ENCODE measurements at regions not wholly inside any gene's neighbourhood (a gene's known extent, or its start where the extent isn't known, plus 50 kb on each side); places are given as distances from the start of the nearest gene placed in this dataset.

- Mint-ChIP-seq H3K4me3 (no peak overlapping the region), H3K9me3 (no peaks in the 10 kb centered on the region), H3K36me3 (ENCODE audit: low read depth) (no peaks in the 10 kb centered on the region), H3K4me1 (ENCODE audit: low read depth) (no peaks in the 10 kb centered on the region), H3K27me3 (ENCODE audit: low read depth) (no peaks in the 10 kb centered on the region), H3K27ac (no peak overlapping the region)
Measured at GRCh38 chr9:73577848-73578247, 426.2 kb downstream of the ANXA1 start.

GRCh38 chr9:73579823-73580222 lies 428.2 kb downstream of the ANXA1 start:
- no peak overlapping the region for H3K4me3 Mint-ChIP-seq
- H3K4me1 Mint-ChIP-seq (ENCODE audit: low read depth), result no peaks in the 10 kb centered on the region
- H3K27ac Mint-ChIP-seq, result no peak overlapping the region
- no peaks in the 10 kb centered on the region for H3K36me3 Mint-ChIP-seq (ENCODE audit: low read depth)
- no peaks in the 10 kb centered on the region for H3K27me3 Mint-ChIP-seq (ENCODE audit: low read depth)
- no peaks in the 10 kb centered on the region for H3K9me3 Mint-ChIP-seq

GRCh38 chr9:73583576-73583975 lies 431.9 kb downstream of the ANXA1 start:
- no peaks in the 10 kb centered on the region for H3K9me3 Mint-ChIP-seq
- H3K27ac Mint-ChIP-seq, result no peak overlapping the region
- no peaks in the 10 kb centered on the region for H3K27me3 Mint-ChIP-seq (ENCODE audit: low read depth)

GRCh38 chr9:73595036-73595545 lies 443.4 kb downstream of the ANXA1 start:
- Mint-ChIP-seq H3K36me3 (ENCODE audit: low read depth) (no peaks in the 10 kb centered on the region), H3K4me1 (ENCODE audit: low read depth) (no peaks in the 10 kb centered on the region), H3K27ac (no peak overlapping the region), H3K27me3 (ENCODE audit: low read depth) (no peaks in the 10 kb centered on the region), H3K4me3 (no peak overlapping the region), H3K9me3 (no peaks in the 10 kb centered on the region)

More at GRCh38 chr9:73583576-73583975, 431.9 kb downstream of the ANXA1 start:
- H3K4me3 Mint-ChIP-seq, result no peak overlapping the region
- no peaks in the 10 kb centered on the region for H3K36me3 Mint-ChIP-seq (ENCODE audit: low read depth)
- no peaks in the 10 kb centered on the region for H3K4me1 Mint-ChIP-seq (ENCODE audit: low read depth)

- no peaks in the 10 kb centered on the region for H3K9me3 Mint-ChIP-seq
- no peaks in the 10 kb centered on the region for H3K27me3 Mint-ChIP-seq (ENCODE audit: low read depth)
- no peaks in the 10 kb centered on the region for H3K4me1 Mint-ChIP-seq (ENCODE audit: low read depth)
- no peak overlapping the region for H3K27ac Mint-ChIP-seq
- no peaks in the 10 kb centered on the region for H3K36me3 Mint-ChIP-seq (ENCODE audit: low read depth)
- H3K4me3 Mint-ChIP-seq, result no peak overlapping the region
Measured at GRCh38 chr9:73596321-73596720, 444.7 kb downstream of the ANXA1 start.

- Mint-ChIP-seq H3K4me3 (no peak overlapping the region), H3K9me3 (no peaks in the 10 kb centered on the region), H3K27me3 (ENCODE audit: low read depth) (no peaks in the 10 kb centered on the region), H3K27ac (no peak overlapping the region), H3K4me1 (ENCODE audit: low read depth) (no peaks in the 10 kb centered on the region), H3K36me3 (ENCODE audit: low read depth) (no peaks in the 10 kb centered on the region)
Measured at GRCh38 chr9:73597039-73597438, 445.4 kb downstream of the ANXA1 start.

GRCh38 chr9:73597771-73598170 lies 446.1 kb downstream of the ANXA1 start:
- H3K4me1 Mint-ChIP-seq (ENCODE audit: low read depth), result no peaks in the 10 kb centered on the region
- H3K27ac Mint-ChIP-seq, result no peak overlapping the region
- H3K9me3 Mint-ChIP-seq, result no peaks in the 10 kb centered on the region
- no peaks in the 10 kb centered on the region for H3K27me3 Mint-ChIP-seq (ENCODE audit: low read depth)
- no peak overlapping the region for H3K4me3 Mint-ChIP-seq
- H3K36me3 Mint-ChIP-seq (ENCODE audit: low read depth), result no peaks in the 10 kb centered on the region

GRCh38 chr9:73609381-73609780 lies 457.7 kb downstream of the ANXA1 start:
- Mint-ChIP-seq H3K9me3 (no peaks in the 10 kb centered on the region), H3K27ac (no peak overlapping the region), H3K27me3 (ENCODE audit: low read depth) (no peaks in the 10 kb centered on the region), H3K4me1 (ENCODE audit: low read depth) (no peaks in the 10 kb centered on the region), H3K4me3 (no peak overlapping the region), H3K36me3 (ENCODE audit: low read depth) (no peaks in the 10 kb centered on the region)

- Mint-ChIP-seq H3K9me3 (no peaks in the 10 kb centered on the region), H3K27me3 (ENCODE audit: low read depth) (no peaks in the 10 kb centered on the region), H3K36me3 (ENCODE audit: low read depth) (no peaks in the 10 kb centered on the region), H3K4me1 (ENCODE audit: low read depth) (no peaks in the 10 kb centered on the region), H3K4me3 (no peak overlapping the region), H3K27ac (no peak overlapping the region)
Measured at GRCh38 chr9:73611032-73611431, 459.4 kb downstream of the ANXA1 start.

- H3K27me3 Mint-ChIP-seq (ENCODE audit: low read depth), result no peaks in the 10 kb centered on the region
- no peaks in the 10 kb centered on the region for H3K4me1 Mint-ChIP-seq (ENCODE audit: low read depth)
- H3K27ac Mint-ChIP-seq, result no peak overlapping the region
- no peak overlapping the region for H3K4me3 Mint-ChIP-seq
- H3K36me3 Mint-ChIP-seq (ENCODE audit: low read depth), result no peaks in the 10 kb centered on the region
- H3K9me3 Mint-ChIP-seq, result no peaks in the 10 kb centered on the region
Measured at GRCh38 chr9:73613092-73613701, 461.5 kb downstream of the ANXA1 start.

- H3K36me3 Mint-ChIP-seq (ENCODE audit: low read depth), result no peaks in the 10 kb centered on the region
- H3K4me3 Mint-ChIP-seq, result no peak overlapping the region
- H3K9me3 Mint-ChIP-seq, result peaks cover 3% of the 10 kb centered on the region
- H3K27me3 Mint-ChIP-seq (ENCODE audit: low read depth), result no peaks in the 10 kb centered on the region
- H3K27ac Mint-ChIP-seq, result no peak overlapping the region
- H3K4me1 Mint-ChIP-seq (ENCODE audit: low read depth), result no peaks in the 10 kb centered on the region
Measured at GRCh38 chr9:73615557-73615956, 463.9 kb downstream of the ANXA1 start.

GRCh38 chr9:73617586-73617985 lies 465.9 kb downstream of the ANXA1 start:
- no peak overlapping the region for H3K27ac Mint-ChIP-seq

GRCh38 chr9:73640971-73641370 lies 489.3 kb downstream of the ANXA1 start:
- Mint-ChIP-seq H3K4me3 (no peak overlapping the region), H3K27ac (no peak overlapping the region), H3K36me3 (ENCODE audit: low read depth) (no peaks in the 10 kb centered on the region), H3K27me3 (ENCODE audit: low read depth) (no peaks in the 10 kb centered on the region), H3K4me1 (ENCODE audit: low read depth) (no peaks in the 10 kb centered on the region), H3K9me3 (peaks cover 3% of the 10 kb centered on the region)

More at GRCh38 chr9:73617586-73617985, 465.9 kb downstream of the ANXA1 start:
- Mint-ChIP-seq H3K9me3 (peaks cover 4% of the 10 kb centered on the region), H3K4me1 (ENCODE audit: low read depth) (no peaks in the 10 kb centered on the region), H3K36me3 (ENCODE audit: low read depth) (no peaks in the 10 kb centered on the region), H3K4me3 (no peak overlapping the region), H3K27me3 (ENCODE audit: low read depth) (no peaks in the 10 kb centered on the region)

- Mint-ChIP-seq H3K36me3 (ENCODE audit: low read depth) (no peaks in the 10 kb centered on the region), H3K27ac (no peak overlapping the region), H3K4me3 (no peak overlapping the region)
Measured at GRCh38 chr9:73643379-73644013, 491.8 kb downstream of the ANXA1 start.

GRCh38 chr9:73647560-73647959 lies 495.9 kb downstream of the ANXA1 start:
- Mint-ChIP-seq H3K4me1 (ENCODE audit: low read depth) (no peaks in the 10 kb centered on the region), H3K36me3 (ENCODE audit: low read depth) (no peaks in the 10 kb centered on the region), H3K27me3 (ENCODE audit: low read depth) (no peaks in the 10 kb centered on the region), H3K27ac (no peak overlapping the region), H3K9me3 (no peaks in the 10 kb centered on the region), H3K4me3 (no peak overlapping the region)

More at GRCh38 chr9:73643379-73644013, 491.8 kb downstream of the ANXA1 start:
- Mint-ChIP-seq H3K4me1 (ENCODE audit: low read depth) (no peaks in the 10 kb centered on the region), H3K9me3 (no peaks in the 10 kb centered on the region), H3K27me3 (ENCODE audit: low read depth) (no peaks in the 10 kb centered on the region)

All from T-helper 1 cell treated with Interleukin-12 subunit alpha and Interleukin-12 subunit beta and Interleukin-4 antibody, amounts not matched to agents 30 μg/mL and 1 μg/mL, for 36 hours (primary cell).